ENCODE measurements at regions not wholly inside any gene's neighbourhood (a gene's known extent, or its start where the extent isn't known, plus 50 kb on each side); places are given as distances from the start of the nearest gene placed in this dataset.

DNA sequence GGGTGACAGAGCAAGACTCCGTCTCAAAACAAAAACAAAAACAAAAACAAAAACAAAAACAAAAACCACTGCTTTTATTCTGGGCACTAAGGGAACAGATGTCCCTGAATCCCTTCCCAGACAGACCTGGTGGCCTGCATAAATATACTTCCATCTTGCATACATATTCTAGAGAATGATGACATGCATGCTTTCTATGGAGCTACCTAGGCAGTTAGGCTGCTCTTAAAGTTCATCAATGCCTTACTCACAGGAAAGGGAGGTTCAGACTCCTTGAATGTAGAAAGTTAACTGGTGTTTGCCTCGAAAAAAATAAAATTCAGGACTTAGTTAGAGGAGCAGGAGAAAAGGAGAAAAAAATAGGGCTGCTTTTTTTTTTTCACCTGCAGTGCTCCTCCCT lies 72.6 kb downstream of the C3orf38 start:
- Mint-ChIP-seq H3K4me3 (no peak overlapping the region), H3K9me3 (no peaks in the 10 kb centered on the region), H3K27ac (no peak overlapping the region), H3K27me3 (peaks cover 6% of the 10 kb centered on the region), H3K4me1 (ENCODE audit: low read depth) (no peaks in the 10 kb centered on the region), H3K36me3 (ENCODE audit: low read depth) (no peaks in the 10 kb centered on the region)
- no peak for DNase-seq
- ATAC-seq: no peak
- intact Hi-C loops (cut with micrococcal nuclease): no loop called here
- POLR2A ChIA-PET: no interaction called here
- TF ChIP-seq CTCF (IDR thresholded peaks at IDR 0.05): no peak
- CTCF ChIA-PET: no interaction called here

DNA sequence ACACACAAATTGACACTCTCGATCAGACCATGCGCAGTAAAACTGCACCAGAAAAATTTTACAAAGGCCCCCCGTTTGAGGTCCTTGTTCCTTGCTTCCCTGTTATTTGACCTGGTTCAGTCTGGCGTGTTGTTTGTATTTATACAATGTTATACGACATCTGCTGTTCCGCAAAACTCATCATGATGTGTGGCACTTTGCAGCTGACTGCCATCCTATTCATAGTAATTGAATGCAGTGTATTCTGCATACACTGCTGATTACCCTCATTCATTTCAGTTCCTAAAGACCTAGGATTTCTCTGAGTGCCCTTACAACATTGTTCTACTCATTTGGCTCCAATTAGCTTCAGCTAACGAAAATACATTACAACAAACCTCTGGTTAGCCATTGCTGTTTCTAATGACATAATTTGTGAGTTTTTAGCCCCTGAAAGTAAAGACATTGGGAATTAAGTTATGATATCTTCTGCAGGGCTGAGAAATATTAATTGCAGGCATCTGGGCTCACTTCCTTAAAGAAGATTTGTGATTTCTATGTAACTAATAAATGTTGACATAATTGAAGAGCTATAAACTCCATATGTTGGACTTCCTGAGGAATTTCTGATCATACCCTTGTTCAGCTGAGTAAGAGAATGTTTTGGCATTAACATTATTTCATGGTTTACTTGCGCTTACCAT lies 75.7 kb downstream of the C3orf38 start:
- Mint-ChIP-seq H3K9me3 (no peaks in the 10 kb centered on the region), H3K36me3 (ENCODE audit: low read depth) (no peaks in the 10 kb centered on the region), H3K4me3 (no peak overlapping the region), H3K27me3 (peaks cover 4% of the 10 kb centered on the region), H3K27ac (no peak overlapping the region), H3K4me1 (ENCODE audit: low read depth) (no peaks in the 10 kb centered on the region)
- intact Hi-C loops (cut with micrococcal nuclease): no loop called here
- ATAC-seq (no peak), DNase-seq (no peak)
- POLR2A ChIA-PET: no interaction called here
- CTCF ChIA-PET: no interaction called here
- no peak for TF ChIP-seq CTCF (IDR thresholded peaks at IDR 0.05)

DNA sequence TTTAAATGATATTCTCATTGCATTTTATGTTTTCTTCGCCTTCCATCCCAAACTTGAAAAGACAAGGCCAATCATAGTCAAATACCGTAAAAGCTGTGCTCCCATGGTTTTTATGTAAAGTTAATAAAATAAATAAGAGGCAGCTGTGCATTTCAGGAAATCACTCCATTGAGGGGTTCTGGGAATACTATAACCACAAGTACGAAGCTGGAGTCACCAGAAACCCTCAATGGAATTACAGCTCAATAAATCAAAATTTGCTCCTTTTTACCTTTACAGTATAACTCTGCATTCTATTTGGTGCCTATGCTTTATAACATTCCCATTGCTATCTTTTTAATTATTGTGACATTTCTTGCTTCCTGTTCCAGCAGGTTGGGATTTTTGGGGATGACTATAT lies 77.2 kb downstream of the C3orf38 start:
- no peak for TF ChIP-seq CTCF (IDR thresholded peaks at IDR 0.05)
- POLR2A ChIA-PET: no interaction called here
- DNase-seq: no peak
- Mint-ChIP-seq H3K9me3 (no peaks in the 10 kb centered on the region), H3K36me3 (ENCODE audit: low read depth) (no peaks in the 10 kb centered on the region), H3K27me3 (peaks cover 3% of the 10 kb centered on the region), H3K4me3 (no peak overlapping the region), H3K27ac (no peak overlapping the region), H3K4me1 (ENCODE audit: low read depth) (no peaks in the 10 kb centered on the region)
- intact Hi-C loops (cut with micrococcal nuclease): no loop called here
- CTCF ChIA-PET: no interaction called here
- no peak for ATAC-seq

GRCh38 chr3:88230638-88231037 lies 80.9 kb downstream of the C3orf38 start:
- intact Hi-C loops (cut with micrococcal nuclease): no loop called here
- Mint-ChIP-seq H3K4me1 (ENCODE audit: low read depth) (no peaks in the 10 kb centered on the region), H3K27ac (no peak overlapping the region), H3K27me3 (peaks cover 4% of the 10 kb centered on the region), H3K36me3 (ENCODE audit: low read depth) (no peaks in the 10 kb centered on the region), H3K9me3 (no peaks in the 10 kb centered on the region), H3K4me3 (no peak overlapping the region)
- ChIA-PET POLR2A (no interaction called here), CTCF (no interaction called here)
- DNase-seq (no peak), ATAC-seq (no peak)
- no peak for TF ChIP-seq CTCF (IDR thresholded peaks at IDR 0.05)

DNA sequence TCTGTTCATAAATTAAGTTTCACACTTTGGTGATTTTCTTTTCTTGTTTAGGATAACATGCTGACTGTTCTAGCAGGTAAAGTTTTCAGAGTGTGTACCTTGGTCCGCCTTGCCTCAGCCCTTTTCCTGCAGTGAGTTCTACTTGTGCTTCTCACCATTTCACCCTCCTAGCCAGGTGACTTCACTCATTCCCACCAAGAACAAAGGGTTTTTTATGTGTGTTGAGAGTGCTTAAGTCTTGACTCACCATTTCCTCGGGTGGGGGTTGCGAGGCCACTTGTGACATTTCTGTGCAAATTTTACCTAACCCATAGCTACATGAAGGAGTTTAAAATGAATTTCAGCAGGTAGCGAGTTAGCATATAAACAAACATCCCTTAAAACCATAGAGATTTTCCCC lies 81.4 kb downstream of the C3orf38 start:
- POLR2A ChIA-PET: no interaction called here
- no peak for ATAC-seq
- Mint-ChIP-seq H3K4me3 (no peak overlapping the region), H3K9me3 (no peaks in the 10 kb centered on the region), H3K27me3 (peaks cover 4% of the 10 kb centered on the region), H3K36me3 (ENCODE audit: low read depth) (no peaks in the 10 kb centered on the region), H3K4me1 (ENCODE audit: low read depth) (no peaks in the 10 kb centered on the region), H3K27ac (no peak overlapping the region)
- DNase-seq: no peak
- intact Hi-C loops (cut with micrococcal nuclease): no loop called here
- TF ChIP-seq CTCF (IDR thresholded peaks at IDR 0.05): no peak
- CTCF ChIA-PET: no interaction called here
